Muscle layer of duodenum (tissue), 2 donors: ENCODE measurements at regions not wholly inside any gene's neighbourhood (a gene's known extent, or its start where the extent isn't known, plus 50 kb on each side); places are given as distances from the start of the nearest gene placed in this dataset.

Experiments used
- H3K27ac ChIP-seq: one replicate; pipeline ENCODE4 v1.7.0; 2013; ENCODE audit warnings: mild to moderate bottlenecking, low read length
- H3K27me3 ChIP-seq: one replicate; pipeline ENCODE4 v1.7.0; 2013; ENCODE audit warnings: low read depth, mild to moderate bottlenecking, control low read depth, low read length
- H3K36me3 ChIP-seq, 2 donors: one replicate each; pipeline ENCODE4 v1.7.0; 2013; ENCODE audit warnings: low read length in 2 of 2, control low read depth in 1 of 2, mild to moderate bottlenecking in 1 of 2; ENCODE audit not compliant: insufficient read depth in 2 of 2, control insufficient read depth in 1 of 2
- H3K4me1 ChIP-seq, 2 donors: one replicate each; pipeline ENCODE4 v1.7.0; 2013; ENCODE audit warnings: low read length in 2 of 2, mild to moderate bottlenecking in 2 of 2, control low read depth in 1 of 2, moderate library complexity in 1 of 2; ENCODE audit not compliant: insufficient read depth in 2 of 2, control insufficient read depth in 1 of 2
- H3K4me3 ChIP-seq, 2 donors: one replicate each; pipeline ENCODE4 v1.7.0; 2013; ENCODE audit warnings: low read length in 2 of 2, low read depth in 1 of 2, mild to moderate bottlenecking in 1 of 2
- H3K9me3 ChIP-seq, 2 donors: one replicate each; pipeline ENCODE4 v1.7.0; 2013; ENCODE audit warnings: low read length in 2 of 2, control low read depth in 1 of 2, mild to moderate bottlenecking in 1 of 2; ENCODE audit not compliant: control insufficient read depth in 1 of 2
- donor health status: healthy.

DNA sequence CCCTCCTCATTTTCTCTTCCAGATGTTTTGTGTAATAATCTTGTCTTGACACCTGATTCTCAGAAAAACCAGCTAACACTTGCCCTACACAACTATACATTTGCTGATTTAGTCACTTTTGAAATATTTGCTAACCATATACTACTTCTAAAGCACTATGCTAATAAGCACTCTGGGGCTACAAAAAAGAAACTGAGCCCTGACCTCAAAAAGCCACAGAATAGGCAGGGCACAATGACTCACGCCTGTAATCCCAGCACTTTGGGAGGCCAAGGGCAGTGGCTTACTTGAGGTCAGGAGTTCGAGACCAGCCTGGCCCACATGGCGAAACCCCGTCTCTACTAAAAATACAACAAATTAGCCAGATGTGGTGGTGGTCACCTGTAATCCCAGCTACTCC, 266.0 kb downstream of the RAD51AP2 start:
- Histone ChIP-seq H3K27me3 (no peaks in the 10 kb centered on the region), H3K9me3 (no peaks in the 10 kb centered on the region), H3K4me1 (no peaks in the 10 kb centered on the region), H3K4me3 (no peak overlapping the region), H3K36me3 (no peaks in the 10 kb centered on the region), H3K27ac (no peak overlapping the region)

DNA sequence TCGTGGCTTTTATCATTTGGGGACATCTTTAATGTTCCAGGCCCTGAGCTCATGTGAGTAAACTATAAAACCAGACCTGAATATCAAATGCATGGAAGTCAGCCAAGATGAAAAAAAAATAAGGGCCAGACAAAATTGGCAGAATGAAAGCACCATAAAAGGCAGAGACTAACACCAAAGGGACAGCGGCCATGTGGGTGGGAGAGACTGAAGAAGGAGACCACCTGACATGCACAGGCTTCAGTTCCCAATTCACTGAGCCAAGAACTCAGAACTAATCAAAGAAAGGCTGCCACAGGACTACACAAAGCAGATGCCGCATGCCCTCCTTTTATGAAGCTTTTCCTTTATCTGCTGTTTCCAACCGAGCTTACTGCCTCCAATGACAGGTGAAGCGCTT, 267.1 kb downstream of the RAD51AP2 start:
- Histone ChIP-seq H3K9me3 (no peaks in the 10 kb centered on the region), H3K27me3 (no peaks in the 10 kb centered on the region), H3K4me1 (no peaks in the 10 kb centered on the region), H3K27ac (no peak overlapping the region), H3K36me3 (no peaks in the 10 kb centered on the region), H3K4me3 (no peak overlapping the region)

DNA sequence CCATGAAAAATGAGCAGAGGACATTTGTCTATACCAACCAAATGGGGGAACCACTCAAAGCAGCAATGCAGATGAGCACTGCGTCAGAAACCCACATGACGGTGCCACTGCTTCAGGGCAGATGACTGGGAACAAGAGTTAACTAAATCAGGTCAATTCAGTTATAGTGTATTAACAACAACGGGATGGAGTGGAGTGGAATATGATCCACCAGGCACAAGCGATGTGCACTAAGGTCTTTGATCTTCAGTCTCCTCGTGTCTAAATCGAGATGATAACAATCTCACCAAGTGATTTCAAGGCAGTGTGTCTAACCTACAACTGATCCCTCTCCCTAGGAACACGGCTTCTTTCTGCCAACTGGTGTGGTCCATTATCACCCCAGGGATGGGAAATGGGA, 269.0 kb downstream of the RAD51AP2 start:
- H3K36me3 ChIP-seq = no peaks in the 10 kb centered on the region
- H3K4me3 ChIP-seq = no peak overlapping the region
- no peak overlapping the region for H3K27ac ChIP-seq
- H3K4me1 ChIP-seq = no peaks in the 10 kb centered on the region
- H3K27me3 ChIP-seq = no peaks in the 10 kb centered on the region
- H3K9me3 ChIP-seq = no peaks in the 10 kb centered on the region

DNA sequence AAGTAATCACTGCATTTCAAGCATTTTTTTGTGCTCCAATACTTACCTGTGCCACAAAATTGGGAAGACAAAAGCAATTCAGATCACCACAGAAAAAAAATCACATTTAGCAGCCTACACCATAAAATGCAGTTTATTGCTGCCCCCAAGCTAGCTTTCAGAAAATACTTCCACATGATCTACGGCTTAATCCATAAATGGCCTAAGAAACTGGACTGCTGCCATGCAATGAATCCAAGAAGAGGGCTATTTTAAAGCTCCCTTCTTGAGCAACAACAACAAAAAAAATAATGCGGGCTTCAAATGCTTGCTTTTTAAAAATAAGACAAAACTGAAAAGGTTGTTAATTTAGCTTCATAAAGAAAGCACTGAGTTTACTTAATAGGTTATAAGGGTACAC, 272.3 kb downstream of the RAD51AP2 start:
- Histone ChIP-seq H3K27ac (no peak overlapping the region), H3K36me3 (no peaks in the 10 kb centered on the region), H3K9me3 (no peaks in the 10 kb centered on the region), H3K27me3 (no peaks in the 10 kb centered on the region), H3K4me3 (no peak overlapping the region), H3K4me1 (no peaks in the 10 kb centered on the region)

DNA sequence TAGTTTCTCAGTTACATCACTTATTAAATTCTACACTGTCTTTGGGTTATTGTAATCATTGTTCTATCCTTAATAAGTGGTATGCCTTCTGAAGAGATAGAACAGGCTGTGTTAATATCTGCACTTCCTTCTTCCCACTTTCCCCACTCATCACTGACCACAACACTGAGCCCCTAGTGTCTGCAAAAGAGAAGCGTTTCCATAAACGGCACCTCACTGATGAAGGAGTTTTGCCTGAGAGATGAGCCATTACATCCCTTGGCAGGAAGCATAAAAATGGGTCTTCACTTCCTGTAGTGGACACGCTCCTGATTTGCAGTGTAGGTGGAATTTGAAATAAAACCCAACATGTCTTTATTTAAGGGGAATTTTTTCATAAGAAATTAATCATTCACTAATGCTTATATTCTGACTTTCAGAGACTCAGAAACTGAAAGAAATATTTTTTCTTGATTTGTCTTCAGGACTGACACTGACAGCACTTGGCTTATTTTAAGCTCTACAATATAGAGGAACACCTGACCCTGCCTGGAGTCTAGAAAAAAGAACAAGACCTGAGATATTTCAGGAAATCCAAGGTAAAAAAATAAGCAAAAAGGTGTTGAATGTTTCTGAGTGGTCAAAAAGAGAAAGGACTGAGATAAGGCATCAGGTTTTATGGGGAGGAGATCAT, 275.3 kb downstream of the RAD51AP2 start:
- H3K4me1 ChIP-seq = no peaks in the 10 kb centered on the region
- no peaks in the 10 kb centered on the region for H3K36me3 ChIP-seq
- no peaks in the 10 kb centered on the region for H3K9me3 ChIP-seq
- H3K4me3 ChIP-seq = no peak overlapping the region
- H3K27ac ChIP-seq = no peak overlapping the region
- no peaks in the 10 kb centered on the region for H3K27me3 ChIP-seq

DNA sequence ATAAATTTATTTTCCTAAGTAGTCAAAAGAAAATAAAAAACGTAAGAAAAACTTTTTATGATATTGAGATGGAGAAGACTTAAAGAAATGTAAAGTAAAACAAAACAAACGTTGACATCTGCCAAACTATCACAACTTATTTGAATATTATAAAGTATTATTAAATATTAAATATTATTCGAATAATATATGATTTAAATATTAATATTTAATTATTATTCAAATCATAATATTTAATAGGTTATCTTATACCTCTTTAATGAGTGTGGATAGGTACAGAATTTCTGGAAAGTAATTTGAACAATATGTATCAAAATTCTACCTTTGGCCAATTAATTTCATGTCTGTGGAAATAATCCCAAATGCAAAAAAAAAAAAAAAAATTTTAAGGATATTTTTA, 278.7 kb downstream of the RAD51AP2 start:
- Histone ChIP-seq H3K27ac (no peak overlapping the region), H3K27me3 (no peaks in the 10 kb centered on the region), H3K4me3 (no peak overlapping the region), H3K4me1 (no peaks in the 10 kb centered on the region), H3K36me3 (no peaks in the 10 kb centered on the region), H3K9me3 (no peaks in the 10 kb centered on the region)

DNA sequence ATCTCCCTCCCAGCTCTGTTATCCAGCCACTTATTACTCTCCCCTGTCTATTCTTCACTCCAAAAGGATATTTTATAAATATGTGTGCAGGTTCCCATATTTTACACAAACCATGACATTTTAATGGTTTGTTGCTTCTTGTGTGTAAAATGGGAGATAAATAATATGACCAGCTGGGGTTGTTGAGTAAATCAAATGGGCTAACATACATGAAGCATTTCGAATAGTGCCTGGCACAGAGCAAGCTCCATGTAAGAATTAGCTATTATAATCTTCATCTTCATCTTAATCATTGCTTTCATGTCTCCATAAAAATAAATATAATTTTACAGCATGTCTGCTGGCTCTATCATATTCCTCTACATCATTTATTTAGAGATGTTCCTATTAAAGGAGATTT, 283.1 kb downstream of the RAD51AP2 start:
- Histone ChIP-seq H3K36me3 (no peaks in the 10 kb centered on the region), H3K27me3 (no peaks in the 10 kb centered on the region), H3K9me3 (no peaks in the 10 kb centered on the region), H3K4me3 (no peak overlapping the region), H3K4me1 (no peaks in the 10 kb centered on the region), H3K27ac (no peak overlapping the region)

DNA sequence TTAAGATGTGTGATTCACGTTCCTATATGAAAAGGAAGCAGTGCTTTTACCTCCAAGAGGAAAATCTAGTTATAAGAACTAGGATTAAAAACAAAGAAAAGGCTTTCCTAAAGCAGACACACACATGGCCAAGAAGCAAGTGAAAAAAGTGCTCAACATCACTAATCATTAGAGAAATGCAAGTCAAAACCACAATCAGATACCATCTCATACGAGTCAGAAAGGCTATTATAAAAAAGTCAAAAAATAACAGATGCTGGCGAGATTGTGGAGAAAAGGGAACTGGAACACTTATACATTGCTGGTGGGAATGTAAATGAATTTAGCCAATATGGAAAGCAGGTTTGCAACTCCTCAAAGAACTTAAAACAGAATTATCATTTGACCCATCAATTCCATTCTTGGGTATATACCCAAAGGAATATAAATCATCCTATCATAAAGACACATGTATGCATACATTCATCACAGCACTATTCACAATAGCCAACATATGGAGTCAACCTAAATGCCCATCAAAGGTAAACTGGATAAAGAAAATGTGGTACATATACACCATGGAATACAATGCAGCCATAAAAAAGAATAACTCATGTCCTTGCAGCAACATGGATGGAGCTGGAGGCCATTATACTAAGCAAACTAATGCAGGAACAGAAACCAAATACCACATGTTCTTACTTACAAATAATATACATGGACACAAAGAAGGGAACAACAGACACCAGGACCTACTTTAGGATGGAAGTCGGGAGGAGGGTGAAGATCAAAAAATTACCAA, 285.3 kb downstream of the RAD51AP2 start:
- Histone ChIP-seq H3K27me3 (no peaks in the 10 kb centered on the region), H3K9me3 (no peaks in the 10 kb centered on the region), H3K27ac (no peak overlapping the region), H3K4me1 (no peaks in the 10 kb centered on the region), H3K4me3 (no peak overlapping the region), H3K36me3 (no peaks in the 10 kb centered on the region)

DNA sequence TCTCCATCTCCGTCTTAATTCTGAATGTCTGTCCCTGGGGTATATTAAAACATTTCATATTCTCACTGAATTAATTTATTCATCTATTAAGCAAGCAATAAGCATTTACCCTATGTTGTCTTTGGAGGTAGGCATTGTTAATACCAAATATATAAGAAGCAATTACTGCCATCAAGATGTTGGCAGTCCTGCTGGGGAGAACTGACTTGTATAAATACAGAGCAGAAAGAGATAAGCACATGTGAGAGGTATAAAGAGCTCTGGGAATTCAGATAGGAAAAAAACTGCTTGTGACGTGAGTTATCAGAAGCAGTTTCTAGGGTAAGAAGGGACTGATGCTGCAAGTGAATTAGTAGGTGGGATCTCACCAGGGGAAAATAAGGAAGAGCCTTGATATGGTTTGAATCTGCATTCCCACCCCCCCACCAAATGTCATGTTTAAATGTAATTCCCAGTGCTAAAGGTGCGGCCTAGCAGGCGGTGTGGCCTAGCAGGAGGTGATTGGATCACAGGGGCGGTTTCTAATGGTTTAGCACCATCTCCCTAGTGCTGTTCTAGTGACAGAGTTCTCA, 286.8 kb downstream of the RAD51AP2 start:
- Histone ChIP-seq H3K4me3 (no peak overlapping the region), H3K36me3 (no peaks in the 10 kb centered on the region), H3K4me1 (no peaks in the 10 kb centered on the region), H3K9me3 (no peaks in the 10 kb centered on the region), H3K27ac (no peak overlapping the region), H3K27me3 (no peaks in the 10 kb centered on the region)

DNA sequence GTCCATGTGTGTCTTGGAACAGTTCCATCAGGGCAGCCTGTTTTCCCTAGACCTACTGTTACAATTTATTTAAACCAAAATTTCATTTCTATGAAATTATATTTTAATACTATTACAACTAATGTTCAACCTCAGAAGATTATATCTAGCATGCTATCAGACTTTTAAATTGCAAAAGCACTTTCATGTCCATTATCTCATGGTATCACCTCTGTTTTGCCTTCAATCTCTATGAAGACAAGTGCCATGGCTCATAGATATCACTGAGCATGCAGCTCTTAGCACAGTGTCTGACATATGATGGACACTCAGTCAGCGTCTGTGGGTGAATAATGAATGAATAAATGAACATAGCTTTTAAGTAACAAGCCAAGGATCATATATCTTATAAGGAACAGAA, 288.8 kb downstream of the RAD51AP2 start:
- H3K4me3 ChIP-seq = no peak overlapping the region
- no peaks in the 10 kb centered on the region for H3K27me3 ChIP-seq
- no peaks in the 10 kb centered on the region for H3K9me3 ChIP-seq
- H3K36me3 ChIP-seq = no peaks in the 10 kb centered on the region
- no peaks in the 10 kb centered on the region for H3K4me1 ChIP-seq
- no peak overlapping the region for H3K27ac ChIP-seq

DNA sequence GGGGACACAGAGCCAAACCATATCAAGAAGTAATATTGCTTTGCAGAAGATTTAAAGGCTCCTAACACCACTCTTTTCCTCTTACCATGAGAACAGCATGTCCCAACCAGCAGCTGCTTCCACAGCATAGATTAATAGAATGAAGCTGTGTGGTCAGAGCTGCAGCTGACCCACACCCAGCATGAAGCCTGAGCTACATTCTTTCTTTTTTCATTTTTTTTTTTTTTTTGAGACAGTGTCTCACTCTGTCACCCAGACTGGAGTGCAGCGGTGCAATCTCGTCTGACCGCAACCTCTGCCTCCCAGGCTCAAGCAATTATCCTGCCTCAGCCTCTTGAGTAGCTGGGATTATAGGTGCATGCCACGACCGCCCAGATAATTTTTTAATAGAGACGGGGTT, 289.8 kb downstream of the RAD51AP2 start:
- H3K4me1 ChIP-seq = no peaks in the 10 kb centered on the region
- H3K27me3 ChIP-seq = no peaks in the 10 kb centered on the region
- no peak overlapping the region for H3K27ac ChIP-seq
- H3K36me3 ChIP-seq = no peaks in the 10 kb centered on the region
- no peaks in the 10 kb centered on the region for H3K9me3 ChIP-seq
- no peak overlapping the region for H3K4me3 ChIP-seq
